BE2C (cell line): ENCODE measurements at regions not wholly inside any gene's neighbourhood (a gene's known extent, or its start where the extent isn't known, plus 50 kb on each side); places are given as distances from the start of the nearest gene placed in this dataset.
"Not testable (repeated sequence)": the region's sequence is repeated elsewhere in the genome, so short reads cannot be mapped to it uniquely, and the experiment has no call there.

Experiments
- DNase-seq: peaks from one replicate; pipeline ENCODE4 v3.0.0-alpha.2; 2020
- H3K27me3 ChIP-seq: fragments of 250-450 bp; sonication (Bioruptor Pico); 2 replicates; pipeline ENCODE4 v1.5.1; 2020; ENCODE audit warnings: mild to moderate bottlenecking
- H3K36me3 ChIP-seq: fragments of 250-450 bp; sonication (Bioruptor Pico); 2 replicates; pipeline ENCODE4 v1.5.1; 2020; ENCODE audit warnings: mild to moderate bottlenecking
- H3K4me1 ChIP-seq: fragments of 250-450 bp; sonication (Bioruptor Pico); 2 replicates; pipeline ENCODE4 v1.5.1; 2020
- H3K4me3 ChIP-seq: 2 replicates; pipeline ENCODE4 v1.5.1; 2011; ENCODE audit warnings: low read depth, low read length
- H3K9me3 ChIP-seq: fragments of 250-450 bp; sonication (Bioruptor Pico); 2 replicates; pipeline ENCODE4 v1.5.1; 2020
- TF ChIP-seq, protein P1 (sequence below): IDR thresholded peaks from 2 replicates; pipeline ENCODE4 v1.5.1; 2012; ENCODE audit warnings: mild to moderate bottlenecking, low read depth, low read length

DNA sequence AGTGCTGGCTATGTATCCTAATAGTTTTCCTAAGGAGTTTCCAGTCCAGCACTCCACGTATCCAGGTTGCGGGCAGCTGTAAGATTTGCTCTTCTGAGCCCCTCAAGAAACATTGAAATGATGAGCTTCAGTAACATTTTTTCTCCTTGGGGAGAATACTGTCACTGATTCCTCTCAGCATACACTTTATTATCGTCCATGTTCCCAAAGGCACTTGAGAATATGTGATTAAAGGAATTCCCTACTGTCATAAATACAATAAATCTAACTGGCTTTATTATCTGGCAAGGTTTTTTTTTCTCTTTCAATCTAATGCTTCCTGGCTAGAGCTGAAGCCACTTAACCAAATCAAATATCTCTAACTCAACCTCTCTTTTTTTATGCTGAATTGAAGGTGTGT is 359.2 kb upstream of the PKN2 start:
- Histone ChIP-seq H3K4me3 (no peak overlapping the region), H3K27me3 (no peaks in the 10 kb centered on the region), H3K9me3 (no peaks in the 10 kb centered on the region), H3K4me1 (0 out of 2 replicates have a peak, but pooled peaks cover 3% of the 10 kb centered on the region), H3K36me3 (no peaks in the 10 kb centered on the region)
- TF ChIP-seq, protein P1, sequence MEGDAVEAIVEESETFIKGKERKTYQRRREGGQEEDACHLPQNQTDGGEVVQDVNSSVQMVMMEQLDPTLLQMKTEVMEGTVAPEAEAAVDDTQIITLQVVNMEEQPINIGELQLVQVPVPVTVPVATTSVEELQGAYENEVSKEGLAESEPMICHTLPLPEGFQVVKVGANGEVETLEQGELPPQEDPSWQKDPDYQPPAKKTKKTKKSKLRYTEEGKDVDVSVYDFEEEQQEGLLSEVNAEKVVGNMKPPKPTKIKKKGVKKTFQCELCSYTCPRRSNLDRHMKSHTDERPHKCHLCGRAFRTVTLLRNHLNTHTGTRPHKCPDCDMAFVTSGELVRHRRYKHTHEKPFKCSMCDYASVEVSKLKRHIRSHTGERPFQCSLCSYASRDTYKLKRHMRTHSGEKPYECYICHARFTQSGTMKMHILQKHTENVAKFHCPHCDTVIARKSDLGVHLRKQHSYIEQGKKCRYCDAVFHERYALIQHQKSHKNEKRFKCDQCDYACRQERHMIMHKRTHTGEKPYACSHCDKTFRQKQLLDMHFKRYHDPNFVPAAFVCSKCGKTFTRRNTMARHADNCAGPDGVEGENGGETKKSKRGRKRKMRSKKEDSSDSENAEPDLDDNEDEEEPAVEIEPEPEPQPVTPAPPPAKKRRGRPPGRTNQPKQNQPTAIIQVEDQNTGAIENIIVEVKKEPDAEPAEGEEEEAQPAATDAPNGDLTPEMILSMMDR, result no peak
- no peak for DNase-seq

DNA sequence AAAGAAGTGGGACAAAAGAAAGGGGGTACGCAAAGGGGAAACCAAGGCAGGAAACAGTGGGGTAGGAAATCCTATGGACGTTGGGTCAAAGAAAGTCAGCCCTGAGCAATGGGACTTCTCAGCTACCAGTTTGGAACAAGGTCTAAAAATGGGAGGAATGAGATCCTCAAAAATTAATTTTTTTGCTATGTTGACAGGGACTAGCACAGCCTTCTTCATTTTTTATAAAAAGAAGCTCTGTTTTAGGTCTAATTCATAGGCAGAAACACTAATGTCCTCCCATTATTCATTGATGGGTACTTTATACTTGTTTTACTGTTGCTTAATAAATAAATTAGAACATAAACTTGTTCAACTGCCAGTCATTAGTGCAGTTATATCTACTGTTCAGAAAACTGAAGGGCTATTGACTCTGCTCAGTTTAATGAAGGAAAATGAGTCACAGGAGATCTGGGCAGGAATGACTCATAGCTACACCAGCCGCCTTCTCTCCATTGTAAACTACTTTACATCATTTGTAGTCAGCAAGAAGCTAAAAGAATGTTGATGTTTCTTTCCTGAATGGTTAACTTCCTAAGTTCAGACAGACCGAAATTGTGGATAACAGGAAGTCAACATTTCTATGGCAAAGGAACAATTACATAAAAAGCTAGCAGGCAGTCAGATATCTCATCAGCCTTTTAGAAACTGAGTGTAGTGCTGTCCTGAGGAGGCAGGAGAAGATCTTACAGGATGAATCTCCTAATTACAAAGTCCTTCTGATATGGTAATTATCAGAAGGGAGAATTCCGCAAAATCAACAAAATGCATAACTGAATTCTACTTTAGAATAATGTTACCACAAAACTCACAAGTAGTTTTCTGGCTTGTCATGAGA is 356.4 kb upstream of the PKN2 start:
- H3K9me3 ChIP-seq, result no peaks in the 10 kb centered on the region
- H3K36me3 ChIP-seq, result no peaks in the 10 kb centered on the region
- no peaks in the 10 kb centered on the region for H3K27me3 ChIP-seq
- no peak overlapping the region for H3K4me3 ChIP-seq
- TF ChIP-seq, protein P1, result no peak
- peak; percentile 13 for DNase-seq
- H3K4me1 ChIP-seq, result peaks cover 3% of the 10 kb centered on the region; the same call in 1 of the 2 replicates

DNA sequence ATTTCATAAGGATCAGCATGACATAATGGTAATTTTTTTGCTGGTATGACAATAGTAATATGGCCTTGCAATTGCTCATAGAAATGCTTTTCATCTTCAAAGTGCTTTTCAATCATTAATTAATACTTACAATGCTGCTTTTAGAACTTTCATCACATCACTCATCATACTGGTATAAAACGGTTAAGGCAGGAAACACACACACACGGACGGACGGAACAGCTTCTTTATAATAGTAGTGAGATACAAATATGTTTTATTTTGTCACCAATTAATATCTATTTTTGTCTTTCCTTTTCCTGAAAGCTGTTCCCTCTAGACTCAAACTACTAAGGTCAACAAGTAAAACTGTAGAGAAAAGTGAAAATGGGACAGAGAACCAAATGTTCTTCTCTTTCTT is 353.9 kb upstream of the PKN2 start:
- Histone ChIP-seq H3K4me3 (no peak overlapping the region), H3K36me3 (no peaks in the 10 kb centered on the region), H3K27me3 (no peaks in the 10 kb centered on the region), H3K9me3 (no peaks in the 10 kb centered on the region), H3K4me1 (peaks cover 3% of the 10 kb centered on the region; the same call in 1 of the 2 replicates)
- no peak for DNase-seq
- TF ChIP-seq, protein P1, result no peak

DNA sequence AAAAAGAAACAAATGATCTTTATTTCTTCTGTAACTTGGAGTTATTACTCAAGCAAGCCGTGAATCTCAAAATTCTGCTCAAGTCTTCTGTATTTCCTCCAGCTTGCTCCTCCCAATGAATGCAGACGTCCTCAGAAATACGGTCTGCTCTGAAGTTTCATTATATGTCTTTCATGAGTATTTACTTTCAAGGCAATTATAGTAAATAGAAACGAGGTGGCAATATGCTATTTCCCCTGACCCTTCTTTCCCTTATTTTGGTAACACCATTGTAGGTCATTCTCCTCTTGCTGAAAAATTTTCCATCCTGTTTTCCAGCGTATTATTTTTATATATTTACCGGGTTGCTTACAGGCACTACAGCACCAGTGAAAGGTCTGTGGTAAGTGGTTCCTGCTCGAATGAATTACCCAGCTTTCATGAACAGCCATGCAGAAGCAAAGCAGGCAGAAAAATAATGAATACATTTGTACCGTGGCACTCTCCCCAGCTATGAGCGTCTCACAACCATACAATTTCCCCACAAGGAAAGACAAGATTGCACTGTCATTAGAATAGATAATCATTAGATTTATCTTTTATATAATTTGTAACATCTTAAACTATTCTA is 350.9 kb upstream of the PKN2 start:
- Histone ChIP-seq H3K27me3 (no peaks in the 10 kb centered on the region), H3K9me3 (no peaks in the 10 kb centered on the region), H3K4me1 (no peaks in the 10 kb centered on the region; the same call in 1 of the 2 replicates), H3K36me3 (no peaks in the 10 kb centered on the region), H3K4me3 (no peak overlapping the region)
- DNase-seq, result no peak
- TF ChIP-seq, protein P1, result no peak

DNA sequence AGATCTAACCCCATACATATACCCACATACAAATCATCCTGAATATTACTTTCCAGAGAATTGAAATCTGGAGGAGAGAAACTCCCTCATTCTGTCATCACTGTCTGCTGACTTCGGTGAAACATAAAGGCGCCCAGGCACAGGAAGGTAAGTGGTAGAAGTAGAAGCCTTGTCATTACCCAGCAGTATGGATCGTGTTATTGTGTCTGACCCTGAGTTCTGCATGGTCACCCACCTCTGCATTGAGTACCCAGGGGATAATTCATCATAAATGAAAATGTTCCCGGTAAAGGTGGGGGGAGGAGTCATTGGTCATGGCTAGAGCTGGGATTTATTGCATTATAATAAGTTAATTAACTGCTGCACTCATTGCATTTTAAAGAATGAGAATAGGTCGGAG is 342.6 kb upstream of the PKN2 start:
- no peak for DNase-seq
- Histone ChIP-seq H3K27me3 (no peaks in the 10 kb centered on the region), H3K9me3 (no peaks in the 10 kb centered on the region), H3K36me3 (no peaks in the 10 kb centered on the region), H3K4me1 (no peaks in the 10 kb centered on the region), H3K4me3 (no peak overlapping the region)
- TF ChIP-seq, protein P1, result no peak

DNA sequence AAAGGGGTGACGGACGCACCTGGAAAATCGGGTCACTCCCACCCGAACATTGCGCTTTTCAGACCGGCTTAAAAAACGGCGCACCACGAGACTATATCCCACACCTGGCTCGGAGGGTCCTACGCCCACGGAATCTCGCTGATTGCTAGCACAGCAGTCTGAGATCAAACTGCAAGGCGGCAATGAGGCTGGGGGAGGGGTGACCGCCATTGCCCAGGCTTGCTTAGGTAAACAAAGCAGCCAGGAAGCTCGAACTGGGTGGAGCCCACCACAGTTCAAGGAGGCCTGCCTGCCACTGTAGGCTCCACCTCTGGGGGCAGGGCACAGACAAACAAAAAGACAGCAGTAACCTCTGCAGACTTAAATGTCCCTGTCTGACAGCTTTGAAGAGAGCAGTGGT is 342.0 kb upstream of the PKN2 start:
- DNase-seq, result not testable (repeated sequence)

More for the DNA sequence above, 342.0 kb upstream of the PKN2 start:
- H3K27me3 ChIP-seq, H3K4me3 ChIP-seq, H3K4me1 ChIP-seq, H3K9me3 ChIP-seq, H3K36me3 ChIP-seq: not testable (repeated sequence)
